HFFc6 (cell line): ENCODE measurements at regions not wholly inside any gene's neighbourhood (a gene's known extent, or its start where the extent isn't known, plus 50 kb on each side); places are given as distances from the start of the nearest gene placed in this dataset.

Experiments used
- DNase-seq: peaks from one replicate; pipeline ENCODE4 v3.0.0-alpha.2; 2018
- H3K27ac Mint-ChIP-seq: 2 replicates; pipeline ENCODE4 v1.8.0; 2020; ENCODE audit warnings: mild to moderate bottlenecking, mixed read lengths
- H3K27me3 Mint-ChIP-seq: 2 replicates; pipeline ENCODE4 v1.8.0; 2021; ENCODE audit warnings: mild to moderate bottlenecking, moderate library complexity, mixed read lengths; ENCODE audit not compliant: insufficient read depth
- H3K36me3 Mint-ChIP-seq: 2 replicates; pipeline ENCODE4 v1.8.0; 2021; ENCODE audit warnings: low read depth, mixed read lengths
- H3K4me1 Mint-ChIP-seq: 2 replicates; pipeline ENCODE4 v1.8.0; 2020; ENCODE audit warnings: low read depth, mixed read lengths
- H3K4me3 Mint-ChIP-seq: 2 replicates; pipeline ENCODE4 v1.8.0; 2020; ENCODE audit warnings: mild to moderate bottlenecking, moderate library complexity, mixed read lengths
- H3K9me3 Mint-ChIP-seq: 2 replicates; pipeline ENCODE4 v1.8.0; 2020; ENCODE audit warnings: mild to moderate bottlenecking, mixed read lengths
- TF ChIP-seq, protein P1 (sequence below): fragments of 200-600 bp; sonication (generic); IDR thresholded peaks from 2 replicates; pipeline ENCODE4 v1.5.0; 2021; ENCODE audit warnings: antibody characterized with exemption, mild to moderate bottlenecking

GRCh38 chr2:187640926-187641510 lies 86.8 kb upstream of the TFPI start:
- Mint-ChIP-seq H3K27me3 (no peaks in the 10 kb centered on the region), H3K27ac (no peak overlapping the region)
- DNase-seq = no peak

GRCh38 chr2:187642498-187642897 lies 88.3 kb upstream of the TFPI start:
- Mint-ChIP-seq H3K27ac (no peak overlapping the region), H3K4me1 (peaks cover 54% of the 10 kb centered on the region), H3K9me3 (no peaks in the 10 kb centered on the region), H3K4me3 (no peak overlapping the region), H3K36me3 (no peaks in the 10 kb centered on the region), H3K27me3 (no peaks in the 10 kb centered on the region)
- TF ChIP-seq, protein P1, sequence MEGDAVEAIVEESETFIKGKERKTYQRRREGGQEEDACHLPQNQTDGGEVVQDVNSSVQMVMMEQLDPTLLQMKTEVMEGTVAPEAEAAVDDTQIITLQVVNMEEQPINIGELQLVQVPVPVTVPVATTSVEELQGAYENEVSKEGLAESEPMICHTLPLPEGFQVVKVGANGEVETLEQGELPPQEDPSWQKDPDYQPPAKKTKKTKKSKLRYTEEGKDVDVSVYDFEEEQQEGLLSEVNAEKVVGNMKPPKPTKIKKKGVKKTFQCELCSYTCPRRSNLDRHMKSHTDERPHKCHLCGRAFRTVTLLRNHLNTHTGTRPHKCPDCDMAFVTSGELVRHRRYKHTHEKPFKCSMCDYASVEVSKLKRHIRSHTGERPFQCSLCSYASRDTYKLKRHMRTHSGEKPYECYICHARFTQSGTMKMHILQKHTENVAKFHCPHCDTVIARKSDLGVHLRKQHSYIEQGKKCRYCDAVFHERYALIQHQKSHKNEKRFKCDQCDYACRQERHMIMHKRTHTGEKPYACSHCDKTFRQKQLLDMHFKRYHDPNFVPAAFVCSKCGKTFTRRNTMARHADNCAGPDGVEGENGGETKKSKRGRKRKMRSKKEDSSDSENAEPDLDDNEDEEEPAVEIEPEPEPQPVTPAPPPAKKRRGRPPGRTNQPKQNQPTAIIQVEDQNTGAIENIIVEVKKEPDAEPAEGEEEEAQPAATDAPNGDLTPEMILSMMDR = no peak
- DNase-seq = peak; percentile 35

More at GRCh38 chr2:187640926-187641510, 86.8 kb upstream of the TFPI start:
- H3K4me3 Mint-ChIP-seq = no peak overlapping the region
- H3K36me3 Mint-ChIP-seq = no peaks in the 10 kb centered on the region
- H3K4me1 Mint-ChIP-seq = peaks cover 41% of the 10 kb centered on the region
- H3K9me3 Mint-ChIP-seq = 0 out of 2 replicates have a peak, but pooled peaks cover 5% of the 10 kb centered on the region
- TF ChIP-seq, protein P1 = no peak

DNA sequence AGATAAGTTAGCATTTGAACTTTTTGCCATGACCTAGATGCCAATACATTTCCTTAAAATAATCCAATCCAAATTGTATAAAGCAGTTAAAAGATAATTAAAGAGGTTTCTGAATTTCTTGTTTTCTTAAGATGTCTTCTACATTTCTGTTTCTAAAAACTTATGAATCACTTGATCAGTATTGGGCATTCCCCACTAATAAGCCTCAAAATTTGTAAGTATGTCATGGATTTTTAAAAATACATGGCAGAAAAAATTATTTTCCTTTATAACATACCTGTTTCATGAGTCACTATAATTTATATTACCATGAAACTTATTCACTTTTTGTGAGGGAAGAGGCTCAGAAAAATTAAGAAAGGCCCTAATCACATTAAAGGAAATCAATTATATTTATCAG lies 90.3 kb upstream of the TFPI start:
- Mint-ChIP-seq H3K36me3 (no peaks in the 10 kb centered on the region), H3K27me3 (no peaks in the 10 kb centered on the region), H3K4me3 (no peak overlapping the region), H3K4me1 (peaks cover 54% of the 10 kb centered on the region), H3K27ac (no peak overlapping the region), H3K9me3 (no peaks in the 10 kb centered on the region)
- TF ChIP-seq, protein P1 = no peak
- peak; percentile 4 for DNase-seq

DNA sequence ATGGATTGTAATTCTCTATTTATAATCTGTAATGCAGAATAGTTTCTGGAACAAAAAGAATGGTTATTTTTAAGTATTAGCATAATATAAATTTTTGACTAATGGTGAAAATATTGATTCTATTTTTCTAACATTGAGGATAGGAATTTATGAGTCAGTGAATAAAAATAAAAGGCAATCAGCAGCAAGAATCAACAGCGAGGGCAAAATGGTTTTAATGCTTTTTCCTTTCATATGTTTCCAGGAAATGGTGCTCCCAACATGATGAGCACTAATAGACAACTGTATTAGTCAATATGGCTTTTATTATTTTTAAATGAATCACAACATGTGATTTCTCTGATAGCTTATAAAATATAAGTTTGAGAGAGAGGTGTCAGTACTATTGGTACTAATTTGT lies 90.7 kb upstream of the TFPI start:
- Mint-ChIP-seq H3K4me1 (peaks cover 54% of the 10 kb centered on the region), H3K4me3 (no peak overlapping the region), H3K9me3 (no peaks in the 10 kb centered on the region), H3K27me3 (no peaks in the 10 kb centered on the region), H3K36me3 (no peaks in the 10 kb centered on the region), H3K27ac (no peak overlapping the region)
- peak; percentile 20 for DNase-seq
- TF ChIP-seq, protein P1 = no peak

- Mint-ChIP-seq H3K27me3 (no peaks in the 10 kb centered on the region), H3K9me3 (no peaks in the 10 kb centered on the region), H3K4me1 (peaks cover 45% of the 10 kb centered on the region), H3K27ac (no peak overlapping the region), H3K36me3 (no peaks in the 10 kb centered on the region), H3K4me3 (no peak overlapping the region)
- no peak for DNase-seq
- TF ChIP-seq, protein P1 = no peak
Observed at GRCh38 chr2:187646556-187646955, 92.3 kb upstream of the TFPI start.
